Epidermal melanocyte (primary cell): ENCODE measurements at regions not wholly inside any gene's neighbourhood (a gene's known extent, or its start where the extent isn't known, plus 50 kb on each side); places are given as distances from the start of the nearest gene placed in this dataset.
"Not testable (repeated sequence)": the region's sequence is repeated elsewhere in the genome, so short reads cannot be mapped to it uniquely, and the experiment has no call there.

Experiments used
- DNase-seq: peaks from one replicate; pipeline ENCODE4 v3.0.0; 2011; ENCODE audit warnings: low spot score; ENCODE audit not compliant: insufficient read length

DNA sequence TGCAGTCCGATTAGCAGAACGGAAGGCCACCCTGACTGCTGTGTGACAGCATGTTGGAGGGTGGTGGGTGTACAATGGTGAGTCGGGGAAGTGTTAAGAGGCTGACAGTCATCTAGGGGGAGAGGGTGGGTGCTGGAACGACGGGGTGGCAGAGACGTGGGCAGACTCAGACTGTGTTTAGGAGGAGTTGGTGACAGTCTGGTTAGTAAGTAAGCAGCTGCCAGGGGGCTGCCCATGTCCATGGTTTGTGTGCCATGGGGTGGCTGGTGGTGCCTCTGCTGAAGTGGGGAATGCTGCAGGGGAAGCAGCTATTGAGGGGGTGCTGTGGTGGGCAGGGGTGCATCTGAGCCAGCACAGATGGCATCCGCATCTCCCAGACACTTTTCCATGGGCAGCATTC is 51.3 kb upstream of the BOD1 start:
- no peak for DNase-seq

DNA sequence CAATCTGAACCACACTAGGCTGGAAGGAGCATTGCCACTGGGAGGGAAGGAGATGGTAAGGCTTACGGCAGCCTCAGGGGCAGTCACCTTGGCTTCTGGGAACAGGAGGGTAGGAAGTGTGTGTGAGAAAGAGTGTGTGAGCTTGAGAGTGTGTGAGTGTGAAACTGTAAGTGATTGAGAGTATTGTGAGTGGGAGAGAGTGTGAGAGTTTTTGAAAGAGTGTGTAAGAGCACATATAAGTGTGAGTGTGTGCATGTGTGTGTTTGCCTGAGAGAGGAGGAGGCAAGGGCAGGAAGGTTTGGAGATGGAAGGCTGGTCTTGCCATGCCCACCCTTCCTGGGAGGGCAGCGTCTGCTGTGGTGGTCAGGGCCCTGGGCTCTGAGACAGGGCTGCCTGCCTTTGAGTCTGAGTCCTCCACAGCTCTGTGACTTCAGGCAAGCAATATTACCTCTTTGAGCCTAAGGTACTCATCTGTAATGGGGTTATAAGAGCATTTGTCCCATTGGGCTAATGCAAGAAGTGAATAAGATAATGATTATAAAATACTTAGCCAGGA is 51.9 kb upstream of the BOD1 start:
- no peak for DNase-seq

DNA sequence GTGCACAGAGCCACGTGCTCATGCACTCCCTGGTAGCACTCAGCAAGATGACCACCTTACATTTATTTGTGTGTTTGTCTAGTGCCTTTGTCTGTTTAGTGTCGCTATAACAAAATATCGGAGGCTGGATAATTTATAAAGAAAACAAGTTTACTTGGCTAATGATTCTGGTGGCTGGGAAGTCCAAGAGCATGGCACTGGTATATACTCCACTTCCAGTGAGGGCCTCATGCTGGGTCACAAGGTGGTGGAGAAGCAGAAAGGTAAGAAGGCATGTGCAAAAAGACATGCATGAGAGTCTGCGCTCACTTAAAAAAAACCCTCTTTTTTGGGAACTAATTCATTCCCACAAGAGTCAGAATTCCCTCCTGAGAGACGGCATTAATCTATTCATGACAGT is 52.5 kb upstream of the BOD1 start:
- no peak for DNase-seq

DNA sequence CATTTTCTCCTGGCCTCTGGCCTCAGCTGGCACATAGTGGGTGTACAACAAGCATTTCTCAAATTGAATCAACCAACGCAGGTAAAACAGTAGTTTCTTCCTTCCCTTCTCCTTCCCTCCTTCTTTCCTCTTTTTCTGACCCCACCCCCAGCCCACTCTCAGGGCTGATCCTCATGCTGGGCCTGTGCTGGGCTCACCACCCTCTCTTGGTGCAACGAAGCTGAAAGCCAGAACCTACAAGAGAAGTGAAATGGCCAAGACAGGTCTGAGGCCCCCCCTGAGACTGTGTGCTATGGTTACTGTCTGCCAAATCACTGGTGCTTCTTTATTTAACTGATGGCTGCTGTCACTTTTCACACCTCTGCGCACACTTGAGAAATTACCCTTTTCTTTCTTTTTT is 53.0 kb upstream of the BOD1 start:
- no peak for DNase-seq

DNA sequence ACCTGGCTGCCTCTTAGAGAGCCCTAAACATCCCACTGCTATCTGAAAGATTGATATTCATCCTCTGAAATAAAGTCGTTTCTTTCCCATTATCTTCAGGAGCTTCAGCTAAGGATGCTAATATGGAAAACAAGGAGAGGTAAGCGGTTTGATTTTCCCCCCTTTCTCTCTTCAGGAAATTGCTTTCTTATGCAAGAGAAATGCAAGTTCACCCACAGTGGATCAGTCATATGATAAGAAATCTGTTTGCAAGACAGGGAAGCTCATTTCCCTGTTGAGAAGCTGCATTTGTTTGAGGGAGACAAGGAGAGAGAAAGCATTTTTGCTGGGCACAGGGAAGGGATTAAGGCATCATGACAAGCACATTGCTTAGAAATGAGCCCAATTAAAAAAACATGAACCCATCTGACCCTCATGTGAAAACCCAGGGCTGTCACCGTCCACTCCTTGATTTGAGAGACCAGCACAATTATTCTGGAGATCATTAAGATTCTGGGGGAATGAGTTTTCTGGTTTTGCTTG is 53.7 kb upstream of the BOD1 start:
- DNase-seq: no peak

DNA sequence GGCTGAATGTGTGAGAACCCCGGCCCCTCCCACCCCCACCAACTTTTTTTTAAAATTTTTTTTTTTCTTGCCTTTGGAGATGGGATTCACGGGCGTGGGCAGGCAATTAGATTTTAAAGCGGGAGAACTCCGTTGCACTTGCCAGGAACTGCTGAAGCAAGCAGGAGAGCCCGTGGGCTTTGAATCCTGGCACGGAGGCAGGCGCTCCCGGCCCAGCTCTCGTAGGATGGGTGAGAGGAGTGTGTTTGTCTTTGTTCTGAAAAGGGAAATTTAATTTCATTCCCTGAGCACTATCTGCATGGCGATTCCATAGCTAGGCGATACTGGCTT is 54.3 kb upstream of the BOD1 start:
- DNase-seq: no peak

DNA sequence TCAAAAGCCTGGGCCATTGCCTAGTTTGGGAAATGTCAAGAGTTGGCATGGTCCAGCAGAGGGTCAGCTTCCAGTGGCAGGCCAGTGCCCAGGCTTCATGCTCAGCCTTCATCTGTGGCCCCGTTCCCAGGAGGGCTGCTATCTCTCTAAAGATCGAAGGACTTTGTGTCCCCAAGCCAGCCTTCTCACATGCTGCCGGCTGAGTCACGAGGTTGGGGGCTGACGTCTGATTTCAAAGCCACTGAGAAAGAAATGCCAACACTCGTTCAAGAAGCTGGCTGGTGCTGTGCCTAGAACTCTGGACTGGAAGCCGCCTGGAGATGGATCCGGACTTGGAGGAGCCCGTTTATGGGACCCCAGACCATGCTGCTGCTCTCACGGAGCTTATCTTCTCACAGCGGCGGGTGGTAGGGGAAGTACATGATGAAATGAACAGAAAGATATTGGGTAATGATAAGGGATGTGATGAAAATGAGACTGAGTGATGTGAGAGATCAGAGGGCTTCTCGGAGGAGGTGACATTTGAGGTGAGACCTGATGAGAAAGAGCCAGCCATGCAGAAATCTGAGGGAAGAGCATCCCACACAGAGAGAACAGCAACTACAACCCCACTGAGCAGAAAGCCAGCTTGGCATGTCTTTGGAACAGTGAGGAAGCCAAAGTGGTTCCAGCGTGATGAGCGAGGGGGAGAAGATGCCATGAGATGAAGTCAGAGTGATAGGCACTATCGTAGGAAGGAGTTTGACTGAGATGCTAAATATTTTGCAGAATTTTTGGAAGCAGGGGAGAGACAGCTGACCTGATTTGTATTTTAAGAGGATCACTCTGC is 54.9 kb upstream of the BOD1 start:
- no peak for DNase-seq

DNA sequence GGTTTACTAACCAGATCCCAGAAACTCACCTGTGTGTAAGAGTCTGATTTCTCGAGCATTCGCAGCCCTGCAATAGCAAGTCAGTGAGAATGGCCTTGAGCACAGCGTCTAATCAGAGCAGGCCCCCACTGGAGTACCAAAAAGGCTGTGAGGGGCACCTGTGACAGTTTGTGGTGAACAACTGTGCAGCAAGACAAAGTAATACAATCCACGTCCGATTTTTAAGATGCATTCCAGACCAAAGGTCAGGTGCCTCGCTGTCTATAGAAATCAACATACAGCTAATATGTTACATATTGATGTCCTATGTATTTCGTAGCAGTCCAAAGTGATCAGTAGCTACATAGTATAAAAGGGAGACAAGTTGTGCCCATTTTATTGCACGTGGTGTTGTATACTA is 55.7 kb upstream of the BOD1 start:
- DNase-seq: no peak

DNA sequence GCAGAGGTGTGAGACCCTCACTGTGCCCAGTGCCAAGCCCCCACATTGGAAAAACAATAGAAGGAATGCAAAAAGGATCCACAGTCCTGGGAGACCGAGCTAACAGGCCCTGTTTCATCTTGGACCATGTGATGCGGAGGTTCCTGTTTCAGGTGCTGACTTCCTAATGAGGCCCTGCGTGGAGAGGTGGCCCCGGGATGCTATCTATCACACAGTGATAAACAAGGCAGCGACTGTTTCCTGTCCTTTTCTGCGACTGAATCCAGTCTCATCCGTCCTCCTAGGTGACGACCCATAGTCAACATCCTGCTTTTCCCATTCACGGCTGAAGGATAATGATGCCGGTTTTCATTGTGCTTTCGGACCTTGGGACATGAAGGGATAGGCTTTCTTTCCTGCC is 56.4 kb upstream of the BOD1 start:
- no peak for DNase-seq

DNA sequence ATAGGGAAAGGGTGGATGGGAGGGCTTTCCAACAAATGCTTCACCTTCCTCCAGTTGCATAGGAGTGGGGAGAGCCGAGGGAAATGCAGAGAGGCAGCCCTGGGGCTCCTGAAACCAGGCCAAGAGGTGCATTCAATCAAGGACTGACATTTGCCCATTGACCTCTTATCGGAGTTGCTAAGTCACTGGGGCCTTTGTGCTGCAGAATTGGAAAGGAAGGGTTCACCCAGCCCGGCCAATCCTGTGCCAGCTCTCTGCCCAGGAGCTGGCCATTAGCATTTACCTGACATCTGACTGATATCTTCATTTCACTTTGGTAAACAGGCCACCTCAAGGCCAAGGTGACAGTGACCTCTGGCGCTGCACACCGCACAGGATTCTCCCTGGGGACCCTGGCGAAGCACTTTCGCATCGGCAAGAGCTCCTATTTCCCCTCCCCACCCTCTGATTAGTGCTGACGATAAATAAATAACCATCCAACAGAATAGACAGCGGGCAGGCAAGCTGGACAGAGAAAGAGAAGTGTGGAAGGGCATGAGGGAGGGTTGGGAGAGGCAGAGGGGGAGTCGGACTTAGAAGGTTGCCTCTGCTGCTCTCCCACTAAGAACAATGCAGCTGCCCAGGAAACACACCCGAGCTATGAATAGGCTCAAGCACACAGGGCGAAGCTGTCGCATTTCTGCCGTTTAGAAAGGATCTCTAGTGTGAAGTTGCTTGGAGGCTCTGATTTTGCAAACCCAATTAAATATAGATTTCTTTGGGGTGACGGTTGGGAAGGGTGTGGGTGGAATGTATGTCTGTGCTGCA is 57.0 kb upstream of the BOD1 start:
- no peak for DNase-seq

DNA sequence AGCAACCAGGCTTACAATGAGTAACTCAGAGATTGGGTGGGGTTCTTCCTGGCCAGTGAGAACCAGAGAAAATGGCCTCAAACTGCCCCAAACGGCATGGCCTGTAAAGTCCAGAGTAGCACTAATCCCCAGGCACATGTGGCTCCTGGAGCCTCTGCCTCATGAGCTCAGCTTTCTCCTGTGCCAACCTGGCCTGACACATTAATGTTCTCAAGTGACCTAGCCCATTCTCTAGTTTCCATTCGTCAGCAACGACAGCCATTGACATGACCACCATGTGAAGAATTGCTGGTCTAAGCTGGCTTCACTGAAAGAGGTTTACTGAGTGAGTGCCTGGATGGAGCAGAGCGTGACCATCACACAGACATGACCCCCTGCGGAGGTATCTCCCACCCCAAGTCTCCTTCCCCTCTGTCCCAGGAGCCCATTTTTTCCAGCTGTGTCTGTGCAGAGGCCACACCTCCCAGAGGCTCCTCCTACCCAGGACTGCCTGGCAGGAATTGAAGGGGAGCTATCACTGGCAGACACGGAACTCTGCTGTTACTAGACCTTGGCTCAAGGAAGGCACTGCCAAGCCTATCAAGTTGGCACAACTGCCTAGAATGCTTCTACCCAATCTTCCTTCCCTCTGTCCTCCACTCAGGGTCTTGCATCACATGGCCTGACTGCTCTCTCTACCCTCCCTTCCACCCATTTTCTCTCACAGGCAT is 59.0 kb upstream of the BOD1 start:
- DNase-seq: no peak

DNA sequence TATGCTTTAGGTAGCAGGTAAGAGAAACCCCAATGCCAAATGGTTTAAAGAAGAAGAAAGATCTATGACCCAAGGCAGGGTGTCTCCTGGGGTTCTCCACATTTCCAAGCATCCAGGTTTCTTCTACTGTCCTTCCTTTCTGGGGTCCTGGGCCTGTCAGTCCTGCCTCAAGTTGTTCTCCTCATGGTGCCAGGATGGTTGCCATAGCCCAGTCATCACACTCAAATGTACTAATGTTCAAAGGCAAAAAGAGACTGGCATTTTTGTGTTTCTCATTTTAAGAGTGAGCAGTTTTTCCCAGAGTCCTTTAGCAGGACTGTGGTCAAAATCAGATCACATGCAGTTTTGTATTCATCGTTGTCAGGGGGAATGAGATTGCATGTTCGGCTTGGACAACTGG is 59.9 kb upstream of the BOD1 start:
- DNase-seq: no peak

DNA sequence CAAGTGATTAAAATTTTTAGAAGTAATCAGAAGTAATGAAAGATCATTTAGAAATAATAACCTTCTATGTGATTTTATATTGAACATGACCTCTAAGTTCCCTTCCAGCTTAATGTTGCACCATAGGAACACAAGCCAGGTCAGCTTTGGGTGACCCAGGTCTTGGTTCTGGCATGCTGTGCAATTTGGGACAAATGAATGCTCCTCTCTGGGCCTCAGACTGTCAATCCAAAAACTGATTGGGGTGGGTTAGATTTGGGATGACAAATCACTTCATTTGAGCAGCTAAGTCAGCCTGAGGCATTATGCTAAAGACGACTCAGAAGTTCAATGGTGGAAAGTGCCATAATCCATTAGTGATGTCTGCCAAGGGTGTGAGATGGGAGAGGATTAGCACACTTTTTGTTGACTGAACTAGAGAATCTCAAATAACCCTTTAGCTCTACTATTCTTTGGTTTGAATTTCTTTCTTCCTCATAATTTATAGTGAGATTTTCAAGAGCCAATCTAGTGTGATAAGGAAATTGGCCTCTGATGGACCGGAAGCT is 60.7 kb upstream of the BOD1 start:
- DNase-seq: no peak

DNA sequence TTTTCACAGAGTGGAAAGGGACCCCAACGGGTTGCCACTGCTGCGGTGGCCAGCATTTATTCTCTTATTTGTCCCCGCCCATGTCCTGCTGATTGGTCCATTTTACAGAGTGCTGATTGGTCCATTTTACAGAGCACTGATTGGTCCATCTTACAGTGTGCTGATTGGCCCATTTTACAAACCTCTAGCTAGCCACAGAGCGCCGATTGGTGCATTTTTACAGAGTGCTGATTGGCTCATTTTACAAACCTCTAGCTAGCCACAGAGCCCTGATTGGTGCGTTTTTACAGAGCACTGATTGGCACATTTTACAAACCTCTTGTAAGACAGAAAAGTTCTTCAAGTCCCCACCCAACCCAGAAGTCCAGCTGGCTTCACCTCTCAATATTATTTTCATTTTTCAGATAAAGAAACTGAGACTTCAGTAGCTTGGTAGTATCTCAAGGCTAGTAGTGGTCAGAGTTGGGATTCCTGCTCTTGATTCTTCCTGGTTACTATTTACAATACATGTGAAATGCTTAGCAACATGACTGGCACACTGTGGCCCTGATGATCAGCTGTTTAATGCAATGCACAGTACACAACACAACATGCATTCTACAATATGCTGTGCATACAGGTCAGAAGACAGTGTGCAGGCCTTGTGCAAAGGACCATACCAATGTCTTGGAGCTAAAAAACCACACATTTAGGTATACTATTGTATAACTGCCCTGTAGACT is 63.6 kb upstream of the BOD1 start:
- no peak for DNase-seq

DNA sequence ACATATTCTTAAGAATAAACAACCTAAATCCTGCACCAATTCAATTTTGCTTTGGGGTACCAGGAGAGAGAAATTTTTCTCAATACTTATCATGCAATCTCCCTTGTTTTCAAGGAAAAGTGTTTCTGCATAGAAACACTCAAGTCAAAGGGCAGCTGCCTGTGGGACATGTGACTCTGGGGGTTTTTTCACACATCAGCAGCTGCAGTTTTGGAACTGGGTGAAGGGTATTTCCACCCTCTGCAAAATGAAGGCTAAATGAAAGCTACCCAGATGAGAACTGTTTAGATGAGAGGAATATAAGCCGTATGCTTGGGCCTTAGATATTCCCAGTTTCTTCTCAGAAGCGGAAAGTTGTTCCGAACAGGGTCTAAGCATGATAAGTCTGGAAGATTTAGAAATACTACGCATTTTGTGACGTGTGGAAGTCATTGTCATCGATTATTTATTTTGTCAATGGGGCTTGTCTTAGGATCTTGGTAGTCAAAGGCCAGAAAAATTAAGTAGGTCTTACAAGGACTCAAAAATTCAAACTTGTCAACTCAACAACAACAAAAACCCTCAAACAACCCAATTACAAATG is 64.3 kb upstream of the BOD1 start:
- DNase-seq: no peak

DNA sequence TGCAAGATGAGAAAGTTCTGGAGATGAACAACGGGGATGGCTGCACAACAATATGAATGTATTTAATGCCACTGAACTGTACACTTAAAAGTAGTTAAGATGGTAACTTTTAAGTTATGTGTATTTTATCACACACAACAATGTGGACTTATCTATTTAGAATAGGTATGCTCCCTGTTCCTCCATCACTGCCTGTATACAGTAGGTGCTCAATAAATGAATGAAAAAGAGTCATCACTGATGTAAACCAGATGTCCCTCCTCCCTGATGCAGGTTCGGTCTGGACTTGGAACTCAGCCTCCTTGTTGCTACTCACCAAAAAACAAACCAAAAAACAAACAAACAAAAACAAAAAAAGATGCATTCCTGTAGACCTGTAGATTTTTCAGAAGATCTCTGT is 65.9 kb upstream of the BOD1 start:
- DNase-seq: no peak

DNA sequence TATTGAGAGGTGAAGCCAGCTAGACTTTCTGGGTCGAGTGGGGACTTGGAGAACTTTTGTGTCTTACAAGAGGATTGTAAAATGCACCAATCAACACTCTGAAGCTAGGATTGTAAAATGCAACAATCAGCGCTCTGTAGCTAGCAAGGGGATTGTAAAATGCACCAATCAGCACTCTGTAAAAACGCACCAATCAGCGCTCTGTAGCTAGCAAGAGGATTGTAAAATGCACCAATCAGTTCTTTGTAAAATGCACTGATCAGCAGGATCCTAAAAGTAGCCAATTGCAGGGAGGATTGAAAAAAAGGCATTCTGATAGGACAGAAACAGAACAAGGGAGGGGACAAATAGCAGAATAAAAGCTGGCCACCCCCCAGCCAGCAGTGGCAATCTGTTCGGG is 68.1 kb upstream of the BOD1 start:
- not testable (repeated sequence) for DNase-seq

DNA sequence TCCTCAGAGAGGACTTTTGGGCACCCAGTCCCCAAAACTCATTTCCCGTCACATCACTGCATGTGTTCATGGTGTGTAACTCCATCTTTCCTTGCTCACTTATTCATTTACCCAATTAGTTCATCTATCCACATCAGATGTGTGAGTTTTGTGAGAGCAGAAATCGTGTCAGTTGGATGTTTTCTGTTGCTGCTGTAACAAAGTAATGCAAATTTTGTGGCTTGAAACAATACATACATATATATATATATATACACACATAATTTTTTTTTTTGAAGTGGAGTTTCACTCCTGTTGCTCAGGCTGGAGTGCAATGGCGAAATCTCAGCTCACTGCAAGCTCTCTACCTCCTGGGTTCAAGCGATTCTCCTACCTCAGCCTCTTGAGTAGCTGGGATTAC is 70.5 kb upstream of the BOD1 start:
- DNase-seq: no peak

DNA sequence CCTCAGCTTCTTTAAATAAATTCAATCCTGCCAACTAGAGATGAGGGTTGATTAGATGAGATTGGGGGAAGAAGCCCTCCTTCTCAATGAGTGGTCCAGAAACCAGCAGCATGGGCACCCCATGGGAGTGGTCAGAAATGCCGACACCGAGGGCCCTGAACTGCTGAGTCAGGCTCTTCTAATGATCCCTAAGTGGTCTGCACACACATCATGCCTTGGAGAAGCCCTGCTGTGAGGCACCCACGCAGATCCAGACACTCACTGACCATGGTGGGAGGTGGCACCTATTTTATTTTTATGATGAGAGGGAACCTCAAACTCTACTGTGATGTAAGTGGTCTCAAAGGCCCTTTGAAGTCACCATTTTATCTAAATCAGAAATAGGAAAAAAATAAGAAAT is 72.3 kb upstream of the BOD1 start:
- no peak for DNase-seq

DNA sequence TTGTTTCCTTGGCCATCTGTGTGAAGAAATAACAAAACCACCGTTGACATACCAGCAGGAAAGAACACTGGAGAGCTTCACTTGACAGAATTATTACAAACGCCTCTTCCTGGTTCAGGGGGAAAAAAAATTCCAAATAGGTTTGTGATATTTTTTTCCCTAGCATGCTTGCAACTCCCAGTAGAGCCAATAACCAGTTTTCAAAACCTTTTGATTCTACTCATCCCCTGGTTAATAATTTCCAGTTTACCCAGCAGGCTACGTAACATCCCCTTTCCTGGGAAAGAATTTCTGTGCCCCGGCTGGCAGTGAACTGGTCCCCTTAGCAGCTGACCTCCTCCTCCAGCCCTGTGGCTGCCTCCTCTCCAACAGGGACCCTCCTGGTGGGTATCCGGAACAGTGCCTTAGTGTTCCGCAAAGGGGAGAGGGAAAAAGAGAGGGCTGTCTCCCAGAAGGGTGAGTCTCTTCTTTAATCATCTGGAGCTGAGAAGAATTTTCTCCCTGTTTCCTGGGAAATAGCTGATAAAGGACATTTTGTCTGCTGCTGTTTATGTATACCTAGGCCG is 72.8 kb upstream of the BOD1 start:
- no peak for DNase-seq
